ENCODE measurements at regions not wholly inside any gene's neighbourhood (a gene's known extent, or its start where the extent isn't known, plus 50 kb on each side); places are given as distances from the start of the nearest gene placed in this dataset.

DNA sequence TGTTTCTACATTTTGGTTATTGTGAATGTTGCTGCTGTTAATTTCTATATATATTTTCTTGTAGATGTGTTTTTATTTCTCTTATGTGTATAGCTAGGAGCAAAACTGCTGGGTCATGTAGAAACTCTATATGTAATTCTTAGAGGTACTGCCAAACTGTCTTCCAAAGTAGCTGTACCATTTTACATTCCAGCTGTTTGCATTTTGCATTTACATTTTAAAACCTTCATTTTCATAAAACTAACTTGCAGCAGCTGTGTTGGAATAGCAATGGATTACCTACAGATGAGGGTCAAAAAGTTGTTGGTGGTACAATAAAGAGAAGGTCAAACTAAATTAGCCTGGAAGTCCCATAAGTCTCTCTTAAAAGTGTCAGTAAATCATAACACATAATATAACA lies 1109.7 kb downstream of the FLRT2 start:
- TF ChIP-seq, protein P1, sequence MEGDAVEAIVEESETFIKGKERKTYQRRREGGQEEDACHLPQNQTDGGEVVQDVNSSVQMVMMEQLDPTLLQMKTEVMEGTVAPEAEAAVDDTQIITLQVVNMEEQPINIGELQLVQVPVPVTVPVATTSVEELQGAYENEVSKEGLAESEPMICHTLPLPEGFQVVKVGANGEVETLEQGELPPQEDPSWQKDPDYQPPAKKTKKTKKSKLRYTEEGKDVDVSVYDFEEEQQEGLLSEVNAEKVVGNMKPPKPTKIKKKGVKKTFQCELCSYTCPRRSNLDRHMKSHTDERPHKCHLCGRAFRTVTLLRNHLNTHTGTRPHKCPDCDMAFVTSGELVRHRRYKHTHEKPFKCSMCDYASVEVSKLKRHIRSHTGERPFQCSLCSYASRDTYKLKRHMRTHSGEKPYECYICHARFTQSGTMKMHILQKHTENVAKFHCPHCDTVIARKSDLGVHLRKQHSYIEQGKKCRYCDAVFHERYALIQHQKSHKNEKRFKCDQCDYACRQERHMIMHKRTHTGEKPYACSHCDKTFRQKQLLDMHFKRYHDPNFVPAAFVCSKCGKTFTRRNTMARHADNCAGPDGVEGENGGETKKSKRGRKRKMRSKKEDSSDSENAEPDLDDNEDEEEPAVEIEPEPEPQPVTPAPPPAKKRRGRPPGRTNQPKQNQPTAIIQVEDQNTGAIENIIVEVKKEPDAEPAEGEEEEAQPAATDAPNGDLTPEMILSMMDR (IDR thresholded peaks at IDR 0.05; ENCODE audit: extremely low read depth, low read depth, low read length) = no peak
- no peak overlapping the region for H3K4me2 ChIP-seq (ENCODE audit: insufficient read depth, low read length)
- H3K4me1 ChIP-seq (ENCODE audit: insufficient read depth, low read length) = peaks cover 3% of the 10 kb centered on the region
- no peak overlapping the region for H3K4me3 ChIP-seq (ENCODE audit: insufficient read depth, low read length)
- no peak overlapping the region for H2AFZ ChIP-seq (ENCODE audit: low read length)
- no peaks in the 10 kb centered on the region for H3K27me3 ChIP-seq (ENCODE audit: insufficient read depth, low read length)
- DNase-seq (ENCODE audit: insufficient read length, low spot score, missing footprints) = no peak
- H4K20me1 ChIP-seq (ENCODE audit: insufficient read depth, low read length) = no peaks in the 10 kb centered on the region
- H3K9me3 ChIP-seq (ENCODE audit: low read depth, low read length) = no peaks in the 10 kb centered on the region
- H3K27ac ChIP-seq (ENCODE audit: low read depth, low read length) = no peak overlapping the region
- H3K79me2 ChIP-seq (ENCODE audit: insufficient read depth, low read length) = no peaks in the 10 kb centered on the region
- H3K36me3 ChIP-seq (ENCODE audit: insufficient read depth, low read length) = no peaks in the 10 kb centered on the region

DNA sequence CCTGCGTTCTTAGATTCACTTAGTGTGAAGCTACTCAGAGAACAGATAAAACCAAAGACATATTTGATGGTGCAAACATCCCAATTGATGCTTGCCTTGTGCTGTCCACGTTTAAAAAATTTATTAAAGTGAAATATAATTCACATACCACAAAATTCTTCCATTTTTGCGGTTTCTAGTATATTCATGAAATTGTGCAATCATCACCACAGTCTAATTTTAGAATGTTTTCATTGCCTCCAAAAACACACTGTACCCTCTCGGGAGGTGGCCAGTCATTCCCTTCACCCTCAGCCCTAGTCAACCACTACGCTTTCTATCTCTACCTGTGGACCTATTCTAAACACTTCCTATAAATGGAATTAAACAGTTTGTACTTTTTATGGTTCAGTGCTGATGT lies 1109.2 kb downstream of the FLRT2 start:
- H3K4me1 ChIP-seq (ENCODE audit: insufficient read depth, low read length) = peaks cover 3% of the 10 kb centered on the region
- H3K36me3 ChIP-seq (ENCODE audit: insufficient read depth, low read length) = no peaks in the 10 kb centered on the region
- no peak overlapping the region for H3K4me2 ChIP-seq (ENCODE audit: insufficient read depth, low read length)
- no peaks in the 10 kb centered on the region for H3K27me3 ChIP-seq (ENCODE audit: insufficient read depth, low read length)
- no peak overlapping the region for H3K27ac ChIP-seq (ENCODE audit: low read depth, low read length)
- TF ChIP-seq, protein P1 (IDR thresholded peaks at IDR 0.05; ENCODE audit: extremely low read depth, low read depth, low read length) = no peak
- no peaks in the 10 kb centered on the region for H4K20me1 ChIP-seq (ENCODE audit: insufficient read depth, low read length)
- DNase-seq (ENCODE audit: insufficient read length, low spot score, missing footprints) = no peak
- no peak overlapping the region for H2AFZ ChIP-seq (ENCODE audit: low read length)
- no peak overlapping the region for H3K4me3 ChIP-seq (ENCODE audit: insufficient read depth, low read length)
- H3K79me2 ChIP-seq (ENCODE audit: insufficient read depth, low read length) = no peaks in the 10 kb centered on the region
- no peaks in the 10 kb centered on the region for H3K9me3 ChIP-seq (ENCODE audit: low read depth, low read length)

DNA sequence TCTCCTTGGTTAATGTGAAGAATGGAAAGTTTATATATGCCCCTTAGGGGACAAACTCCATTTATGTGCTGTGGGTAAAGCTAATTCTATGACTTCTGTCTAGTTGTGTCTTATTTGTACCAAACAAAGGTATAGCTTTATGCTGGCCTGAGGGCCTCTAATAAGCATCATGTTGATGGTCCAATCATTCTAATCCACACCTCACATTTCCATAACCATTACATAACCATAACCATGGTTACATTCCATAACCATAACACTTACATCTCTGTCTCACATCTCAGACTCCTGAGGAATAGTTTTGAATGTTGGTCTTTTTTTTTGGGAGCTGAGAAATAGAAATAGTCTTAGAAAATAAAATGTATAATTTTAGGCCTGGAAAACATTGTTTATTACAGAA lies 1097.1 kb downstream of the FLRT2 start:
- Histone ChIP-seq H2AFZ (ENCODE audit: low read length) (no peak overlapping the region), H3K27me3 (ENCODE audit: insufficient read depth, low read length) (no peaks in the 10 kb centered on the region), H3K36me3 (ENCODE audit: insufficient read depth, low read length) (no peaks in the 10 kb centered on the region), H3K27ac (ENCODE audit: low read depth, low read length) (no peak overlapping the region), H3K4me3 (ENCODE audit: insufficient read depth, low read length) (no peak overlapping the region), H3K79me2 (ENCODE audit: insufficient read depth, low read length) (no peaks in the 10 kb centered on the region), H3K4me2 (ENCODE audit: insufficient read depth, low read length) (no peak overlapping the region), H4K20me1 (ENCODE audit: insufficient read depth, low read length) (no peaks in the 10 kb centered on the region), H3K9me3 (ENCODE audit: low read depth, low read length) (no peaks in the 10 kb centered on the region), H3K4me1 (ENCODE audit: insufficient read depth, low read length) (no peaks in the 10 kb centered on the region)
- TF ChIP-seq, protein P1 (IDR thresholded peaks at IDR 0.05; ENCODE audit: extremely low read depth, low read depth, low read length) = no peak
- no peak for DNase-seq (ENCODE audit: insufficient read length, low spot score, missing footprints)

DNA sequence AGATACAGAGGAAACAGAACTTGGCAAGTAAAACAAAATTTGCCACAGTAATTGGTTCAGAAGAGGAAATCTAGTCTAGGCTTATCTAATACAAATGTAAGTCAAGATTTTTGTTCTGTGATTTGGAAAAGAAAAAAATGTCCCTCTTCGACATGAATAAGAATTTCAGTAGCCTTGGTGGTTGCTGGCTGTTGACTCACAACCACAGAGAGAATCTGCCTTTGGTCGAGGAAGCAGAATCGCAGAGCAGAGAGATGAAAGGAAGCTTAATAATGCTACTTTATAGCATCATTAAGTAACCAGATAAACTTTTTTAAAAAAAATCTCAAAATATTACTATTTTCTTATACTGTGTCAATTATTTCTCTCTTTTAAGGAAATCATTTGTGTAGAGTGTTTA lies 1096.6 kb downstream of the FLRT2 start:
- DNase-seq (ENCODE audit: insufficient read length, low spot score, missing footprints) = no peak
- Histone ChIP-seq H3K36me3 (ENCODE audit: insufficient read depth, low read length) (no peaks in the 10 kb centered on the region), H3K4me1 (ENCODE audit: insufficient read depth, low read length) (no peaks in the 10 kb centered on the region), H3K4me2 (ENCODE audit: insufficient read depth, low read length) (no peak overlapping the region), H3K79me2 (ENCODE audit: insufficient read depth, low read length) (no peaks in the 10 kb centered on the region), H3K9me3 (ENCODE audit: low read depth, low read length) (no peaks in the 10 kb centered on the region), H3K27me3 (ENCODE audit: insufficient read depth, low read length) (no peaks in the 10 kb centered on the region), H2AFZ (ENCODE audit: low read length) (no peak overlapping the region), H3K4me3 (ENCODE audit: insufficient read depth, low read length) (no peak overlapping the region), H3K27ac (ENCODE audit: low read depth, low read length) (no peak overlapping the region), H4K20me1 (ENCODE audit: insufficient read depth, low read length) (no peaks in the 10 kb centered on the region)
- TF ChIP-seq, protein P1 (IDR thresholded peaks at IDR 0.05; ENCODE audit: extremely low read depth, low read depth, low read length) = no peak
